Lower leg skin (tissue), 3 donors: ENCODE measurements at regions not wholly inside any gene's neighbourhood (a gene's known extent, or its start where the extent isn't known, plus 50 kb on each side); places are given as distances from the start of the nearest gene placed in this dataset.

Experiments used
- POLR2A ChIP-seq, 2 donors: fragments of 450-650 bp; IDR thresholded peaks; one replicate each; pipeline ENCODE4 v1.6.1; 2016 to 2017; ENCODE audit warnings: antibody characterized with exemption in 2 of 2, mild to moderate bottlenecking in 1 of 2, moderate library complexity in 1 of 2
- TF ChIP-seq, protein P1 (sequence below), 3 donors: fragments of 450-650 bp; IDR thresholded peaks; one replicate each; pipeline ENCODE4 v1.5.1; 2016; ENCODE audit warnings: antibody characterized with exemption in 3 of 3, mild to moderate bottlenecking in 3 of 3, moderate library complexity in 2 of 3

DNA sequence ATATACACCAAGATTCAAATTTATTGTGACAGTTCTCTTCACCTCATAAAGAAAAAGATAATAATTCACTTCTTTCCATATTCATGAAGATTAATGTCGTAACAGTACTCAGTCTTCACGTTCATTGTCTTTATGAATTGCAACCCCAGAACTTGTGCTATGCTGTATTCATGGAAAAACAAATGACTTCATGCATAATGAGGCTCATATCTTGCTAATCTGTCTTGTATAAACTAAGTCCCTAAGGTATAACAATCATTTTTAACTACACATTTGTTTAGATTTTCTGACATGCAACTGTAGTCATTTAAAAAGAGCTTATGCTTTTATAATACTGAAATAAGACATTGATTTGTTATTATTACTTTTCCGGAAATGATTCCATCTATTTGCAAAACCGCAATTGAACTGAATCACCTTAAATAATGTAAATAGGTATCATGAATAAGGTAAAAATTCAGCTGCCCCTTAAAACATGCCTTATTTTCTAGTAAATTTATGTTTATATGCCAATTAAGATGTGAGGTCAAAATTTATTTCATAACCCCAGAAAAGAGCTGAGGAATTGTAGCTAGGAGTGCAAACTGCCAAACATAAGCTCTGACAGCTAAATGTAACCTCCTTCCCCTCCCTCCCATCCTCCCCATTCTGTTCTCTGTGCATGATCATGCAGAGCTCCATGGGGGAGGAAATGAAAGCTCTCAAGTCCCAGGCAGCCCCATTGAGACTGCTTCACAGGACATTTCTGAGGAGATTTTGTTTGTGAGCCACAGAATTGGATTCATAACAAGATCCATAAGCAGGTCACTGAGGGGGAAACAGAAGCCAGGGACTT is 301.6 kb downstream of the ATP23 start:
- TF ChIP-seq, protein P1, sequence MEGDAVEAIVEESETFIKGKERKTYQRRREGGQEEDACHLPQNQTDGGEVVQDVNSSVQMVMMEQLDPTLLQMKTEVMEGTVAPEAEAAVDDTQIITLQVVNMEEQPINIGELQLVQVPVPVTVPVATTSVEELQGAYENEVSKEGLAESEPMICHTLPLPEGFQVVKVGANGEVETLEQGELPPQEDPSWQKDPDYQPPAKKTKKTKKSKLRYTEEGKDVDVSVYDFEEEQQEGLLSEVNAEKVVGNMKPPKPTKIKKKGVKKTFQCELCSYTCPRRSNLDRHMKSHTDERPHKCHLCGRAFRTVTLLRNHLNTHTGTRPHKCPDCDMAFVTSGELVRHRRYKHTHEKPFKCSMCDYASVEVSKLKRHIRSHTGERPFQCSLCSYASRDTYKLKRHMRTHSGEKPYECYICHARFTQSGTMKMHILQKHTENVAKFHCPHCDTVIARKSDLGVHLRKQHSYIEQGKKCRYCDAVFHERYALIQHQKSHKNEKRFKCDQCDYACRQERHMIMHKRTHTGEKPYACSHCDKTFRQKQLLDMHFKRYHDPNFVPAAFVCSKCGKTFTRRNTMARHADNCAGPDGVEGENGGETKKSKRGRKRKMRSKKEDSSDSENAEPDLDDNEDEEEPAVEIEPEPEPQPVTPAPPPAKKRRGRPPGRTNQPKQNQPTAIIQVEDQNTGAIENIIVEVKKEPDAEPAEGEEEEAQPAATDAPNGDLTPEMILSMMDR (IDR thresholded peaks at IDR 0.05), result no peak
- no peak for TF ChIP-seq POLR2A (IDR thresholded peaks at IDR 0.05)
